Common myeloid progenitor, CD34-positive (primary cell): ENCODE measurements at regions not wholly inside any gene's neighbourhood (a gene's known extent, or its start where the extent isn't known, plus 50 kb on each side); places are given as distances from the start of the nearest gene placed in this dataset.

Source experiments
- CTCF ChIA-PET: fragments of 350-600 bp; sonication (Branson Sonifier 250); formaldehyde crosslinking; loops from one replicate; lab custom pipeline; 2021; ENCODE audit warnings: antibody characterized with exemption; lab: Charles Lee
- POLR2A ChIA-PET: fragments of 350-600 bp; sonication (Branson Sonifier 250); formaldehyde crosslinking; loops from one replicate; lab custom pipeline; 2021; ENCODE audit warnings: antibody characterized with exemption; lab: Charles Lee
- DNase-seq, 3 donors: peaks; one replicate each; pipeline versions ENCODE4 v3.0.0 to v3.0.0-alpha.2; 2013
- H3K27ac ChIP-seq, 2 experiments: 1 replicate in 1 of 2; 2 replicates in 1 of 2; pipeline ENCODE4 v1.7.0; 2013; ENCODE audit warnings: inconsistent platforms in 2 of 2, low read length in 2 of 2, mild to moderate bottlenecking in 2 of 2, low read depth in 1 of 2, moderate library complexity in 1 of 2; ENCODE audit not compliant: severe bottlenecking in 2 of 2, insufficient read depth in 1 of 2, poor library complexity in 1 of 2
- H3K27me3 ChIP-seq, 5 experiments: replicated peaks in 2 of 5; 1 replicate in 3 of 5; 2 replicates in 2 of 5; pipeline versions ENCODE4 v1.6.1 to v1.7.0; 2013; ENCODE audit warnings: low read length in 4 of 5, mild to moderate bottlenecking in 2 of 5, moderate library complexity in 2 of 5, inconsistent platforms in 1 of 5; ENCODE audit not compliant: insufficient read depth in 5 of 5, control insufficient read depth in 4 of 5
- H3K36me3 ChIP-seq, 4 experiments: 1 replicate in 2 of 4; 2 replicates in 2 of 4; pipeline versions ENCODE4 v1.6.1 to v1.7.0; 2013; ENCODE audit warnings: low read length in 3 of 4, control low read depth in 1 of 4, mild to moderate bottlenecking in 1 of 4; ENCODE audit not compliant: control insufficient read depth in 4 of 4, insufficient read depth in 4 of 4
- H3K4me1 ChIP-seq, 4 experiments: 1 replicate in 3 of 4; 2 replicates in 1 of 4; pipeline versions ENCODE4 v1.6.1 to v1.7.1; 2013; ENCODE audit warnings: low read length in 3 of 4, mild to moderate bottlenecking in 3 of 4, control low read depth in 1 of 4, inconsistent platforms in 1 of 4, moderate library complexity in 1 of 4; ENCODE audit not compliant: control insufficient read depth in 4 of 4, insufficient read depth in 4 of 4; ENCODE audit errors: control extremely low read depth in 1 of 4
- H3K4me3 ChIP-seq, 7 experiments: 1 replicate in 4 of 7; 2 replicates in 3 of 7; pipeline versions ENCODE4 v1.5.1 to v1.7.0; 2013; ENCODE audit warnings: mild to moderate bottlenecking in 7 of 7, low read length in 6 of 7, moderate library complexity in 6 of 7, inconsistent platforms in 2 of 7, low read depth in 2 of 7, control low read depth in 1 of 7; ENCODE audit not compliant: insufficient read depth in 4 of 7, control insufficient read depth in 1 of 7; ENCODE audit errors: extremely low read depth in 1 of 7
- H3K9me3 ChIP-seq, 5 experiments: 1 replicate in 4 of 5; 2 replicates in 1 of 5; pipeline versions ENCODE4 v1.6.1 to v1.7.1; 2013; ENCODE audit warnings: low read length in 4 of 5, mild to moderate bottlenecking in 2 of 5, inconsistent platforms in 1 of 5, low read depth in 1 of 5, moderate library complexity in 1 of 5; ENCODE audit not compliant: control insufficient read depth in 4 of 5, insufficient read depth in 2 of 5; ENCODE audit errors: control extremely low read depth in 1 of 5
- WGBS: methylation state at CpG from one replicate; pipeline ENCODE4 v1.1.5; 2013; ENCODE audit not compliant: insufficient coverage; 5-methylcytosine and 5-hydroxymethylcytosine counted together

- H3K27ac ChIP-seq = no peak overlapping the region
- no peak overlapping the region for H3K4me3 ChIP-seq
- H3K9me3 ChIP-seq = no peaks in the 10 kb centered on the region
- ChIA-PET POLR2A (no interaction called here), CTCF (no interaction called here)
- H3K4me1 ChIP-seq = no peaks in the 10 kb centered on the region
- no peaks in the 10 kb centered on the region for H3K27me3 ChIP-seq
- DNase-seq = no peak
- 92% methylated on average over 4 of the region's 9 CpGs for WGBS
- peaks cover 0 to 2% (median 0%) of the 10 kb centered on the region in 4 experiments for H3K36me3 ChIP-seq
Measured at GRCh38 chr21:38574895-38575575, 76.8 kb upstream of the ERG start.

GRCh38 chr21:38577887-38578286, 79.6 kb upstream of the ERG start:
- H3K4me3 ChIP-seq = no peak overlapping the region
- no peaks in the 10 kb centered on the region for H3K9me3 ChIP-seq
- CTCF ChIA-PET = no interaction called here
- no peak overlapping the region for H3K27ac ChIP-seq
- WGBS = 100% methylated on average over 4 of the region's 5 CpGs
- H3K27me3 ChIP-seq = no peaks in the 10 kb centered on the region
- peaks cover 0 to 2% (median 0%) of the 10 kb centered on the region in 4 experiments for H3K36me3 ChIP-seq
- no peak for DNase-seq
- no peaks in the 10 kb centered on the region for H3K4me1 ChIP-seq
- POLR2A ChIA-PET = no interaction called here

GRCh38 chr21:38590449-38591217, 92.4 kb upstream of the ERG start:
- Histone ChIP-seq H3K4me1 (no peaks in the 10 kb centered on the region), H3K4me3 (no peak overlapping the region), H3K36me3 (no peaks in the 10 kb centered on the region), H3K9me3 (peaks cover 0 to 3% (median 0%) of the 10 kb centered on the region in 5 experiments), H3K27ac (no peak overlapping the region), H3K27me3 (no peaks in the 10 kb centered on the region)
- CTCF ChIA-PET = no interaction called here
- POLR2A ChIA-PET = no interaction called here
- 100% methylated on average over 1 of the region's 2 CpGs for WGBS
- DNase-seq = no peak

GRCh38 chr21:38591218-38591537, 92.9 kb upstream of the ERG start:
- Histone ChIP-seq H3K27me3 (no peaks in the 10 kb centered on the region), H3K27ac (no peak overlapping the region), H3K9me3 (peaks cover 0 to 3% (median 0%) of the 10 kb centered on the region in 5 experiments), H3K4me3 (no peak overlapping the region), H3K36me3 (no peaks in the 10 kb centered on the region), H3K4me1 (no peaks in the 10 kb centered on the region)
- ChIA-PET POLR2A (no interaction called here), CTCF (no interaction called here)
- WGBS = 92% methylated on average over 1 of the region's 1 CpG
- DNase-seq = no peak

- POLR2A ChIA-PET = no interaction called here
- Histone ChIP-seq H3K4me1 (peaks cover 0 to 5% (median 0%) of the 10 kb centered on the region in 4 experiments), H3K27ac (no peak overlapping the region), H3K36me3 (no peaks in the 10 kb centered on the region), H3K9me3 (no peaks in the 10 kb centered on the region), H3K4me3 (no peak overlapping the region), H3K27me3 (no peaks in the 10 kb centered on the region)
- DNase-seq = no peak
- 96% methylated on average over 3 of the region's 4 CpGs for WGBS
- CTCF ChIA-PET = no interaction called here
Measured at GRCh38 chr21:38596264-38597042, 98.2 kb upstream of the ERG start.

GRCh38 chr21:38597421-38597820, 99.1 kb upstream of the ERG start:
- H3K4me3 ChIP-seq = no peak overlapping the region
- no peak overlapping the region for H3K27ac ChIP-seq
- H3K27me3 ChIP-seq = no peaks in the 10 kb centered on the region
- POLR2A ChIA-PET = no interaction called here
- H3K36me3 ChIP-seq = no peaks in the 10 kb centered on the region
- 93% methylated on average over 1 of the region's 2 CpGs for whole genome bisulfite sequencing
- no peak for DNase-seq
- CTCF ChIA-PET = no interaction called here
- peaks cover 0 to 5% (median 0%) of the 10 kb centered on the region in 4 experiments for H3K4me1 ChIP-seq
- H3K9me3 ChIP-seq = no peaks in the 10 kb centered on the region

- ChIA-PET POLR2A (no interaction called here), CTCF (interaction anchor here (2.3 kb wide), 1 partner anchor 23 kb away, joined by 7 read pairs; no protein-coding TSS in a partner anchor)
- peaks cover 0 to 5% (median 0%) of the 10 kb centered on the region in 4 experiments for H3K4me1 ChIP-seq
- WGBS = 97% methylated on average over 3 of the region's 5 CpGs
- no peak overlapping the region for H3K27ac ChIP-seq
- no peak overlapping the region for H3K4me3 ChIP-seq
- H3K27me3 ChIP-seq = no peaks in the 10 kb centered on the region
- no peaks in the 10 kb centered on the region for H3K36me3 ChIP-seq
- H3K9me3 ChIP-seq = no peaks in the 10 kb centered on the region
- DNase-seq = no peak
Measured at GRCh38 chr21:38598413-38598812, 100.1 kb upstream of the ERG start.
